Calu3 (cell line): ENCODE measurements at regions not wholly inside any gene's neighbourhood (a gene's known extent, or its start where the extent isn't known, plus 50 kb on each side); places are given as distances from the start of the nearest gene placed in this dataset.

Experiments used
- BruUV-seq: library from RNA; stranded (reverse); fragments of 400-500 nt; replicated peaks from 2 replicates; lab custom pipeline; 2021; lab: Mats Ljungman, UMichigan
- CTCF ChIA-PET: fragments of 300-600 bp; sonication (Branson Sonifier 250); formaldehyde crosslinking; loops from one replicate; lab custom pipeline; 2022; ENCODE audit warnings: antibody characterized with exemption; lab: Charles Lee
- DNase-seq: peaks from one replicate; pipeline ENCODE4 v3.0.0; 2022
- H3K27ac Mint-ChIP-seq: one replicate; pipeline ENCODE4 v1.8.0; 2022; ENCODE audit warnings: mixed read lengths; ENCODE audit not compliant: unreplicated experiment
- H3K27me3 Mint-ChIP-seq: one replicate; pipeline ENCODE4 v1.8.0; 2022; ENCODE audit warnings: mixed read lengths; ENCODE audit not compliant: unreplicated experiment
- H3K36me3 Mint-ChIP-seq: one replicate; pipeline ENCODE4 v1.8.0; 2022; ENCODE audit warnings: mild to moderate bottlenecking, moderate library complexity, mixed read lengths; ENCODE audit not compliant: insufficient read depth, unreplicated experiment
- H3K4me1 Mint-ChIP-seq: one replicate; pipeline ENCODE4 v1.8.0; 2022; ENCODE audit warnings: mild to moderate bottlenecking, low read depth, mixed read lengths; ENCODE audit not compliant: unreplicated experiment
- H3K4me3 Mint-ChIP-seq: one replicate; pipeline ENCODE4 v1.8.0; 2022; ENCODE audit warnings: mild to moderate bottlenecking, low read depth, moderate library complexity, mixed read lengths; ENCODE audit not compliant: unreplicated experiment
- H3K9me3 Mint-ChIP-seq: one replicate; pipeline ENCODE4 v1.8.0; 2022; ENCODE audit warnings: low read depth, mixed read lengths; ENCODE audit not compliant: unreplicated experiment
- CTCF ChIP-seq: fragments of 200-600 bp; IDR thresholded peaks from one replicate; pipeline ENCODE4 v1.8.0; 2022; ENCODE audit warnings: antibody characterized with exemption; ENCODE audit not compliant: unreplicated experiment
- intact Hi-C: fragments of 100-400 bp; cut with micrococcal nuclease; formaldehyde crosslinking; loops from one replicate; pipeline ENCODE4 v1.10.0; 2022; ENCODE audit not compliant: unreplicated experiment

GRCh38 chr12:107619831-107620230, 65.8 kb upstream of the PWP1 start:
- intact Hi-C loops, result no loop called here
- no TSS peak for BruUV-seq
- H3K36me3 Mint-ChIP-seq, result no peaks in the 10 kb centered on the region
- no peak for DNase-seq
- no peak overlapping the region for H3K27ac Mint-ChIP-seq
- no peak for TF ChIP-seq CTCF
- no peak overlapping the region for H3K4me3 Mint-ChIP-seq
- H3K27me3 Mint-ChIP-seq, result peaks cover 89% of the 10 kb centered on the region
- H3K9me3 Mint-ChIP-seq, result no peaks in the 10 kb centered on the region
- no peaks in the 10 kb centered on the region for H3K4me1 Mint-ChIP-seq
- CTCF ChIA-PET, result no interaction called here

- TF ChIP-seq CTCF, result peak; percentile 50
- CTCF ChIA-PET, result interaction anchor here (1.0 kb wide), 1 partner anchor 19 kb away, joined by 3 read pairs; no protein-coding TSS in a partner anchor
- no peak for DNase-seq
- Mint-ChIP-seq H3K27ac (no peak overlapping the region), H3K9me3 (no peaks in the 10 kb centered on the region), H3K4me1 (no peaks in the 10 kb centered on the region), H3K27me3 (peaks cover 89% of the 10 kb centered on the region), H3K4me3 (no peak overlapping the region), H3K36me3 (no peaks in the 10 kb centered on the region)
- intact Hi-C loops, result no loop called here
- no TSS peak for BruUV-seq
Measured at GRCh38 chr12:107622001-107622400, 63.6 kb upstream of the PWP1 start.

GRCh38 chr12:107624493-107624892, 61.1 kb upstream of the PWP1 start:
- CTCF ChIA-PET, result no interaction called here
- DNase-seq, result no peak
- Mint-ChIP-seq H3K36me3 (no peaks in the 10 kb centered on the region), H3K27ac (no peak overlapping the region), H3K27me3 (peaks cover 90% of the 10 kb centered on the region), H3K9me3 (no peaks in the 10 kb centered on the region), H3K4me3 (no peak overlapping the region), H3K4me1 (no peaks in the 10 kb centered on the region)
- no TSS peak for BruUV-seq
- intact Hi-C loops, result no loop called here
- no peak for TF ChIP-seq CTCF

GRCh38 chr12:107631715-107632114, 53.9 kb upstream of the PWP1 start:
- Mint-ChIP-seq H3K27me3 (peaks cover 73% of the 10 kb centered on the region), H3K4me1 (no peaks in the 10 kb centered on the region), H3K4me3 (no peak overlapping the region), H3K9me3 (peaks cover 2% of the 10 kb centered on the region), H3K36me3 (no peaks in the 10 kb centered on the region), H3K27ac (no peak overlapping the region)
- CTCF ChIA-PET, result no interaction called here
- no peak for TF ChIP-seq CTCF
- BruUV-seq, result no TSS peak
- intact Hi-C loops, result no loop called here
- no peak for DNase-seq

GRCh38 chr12:107632246-107632645, 53.4 kb upstream of the PWP1 start:
- no TSS peak for BruUV-seq
- CTCF ChIA-PET, result no interaction called here
- H3K36me3 Mint-ChIP-seq, result no peaks in the 10 kb centered on the region

More at GRCh38 chr12:107632246-107632645, 53.4 kb upstream of the PWP1 start:
- no peak for TF ChIP-seq CTCF
- no peak overlapping the region for H3K4me3 Mint-ChIP-seq
- no peak overlapping the region for H3K27ac Mint-ChIP-seq
- no peak for DNase-seq
- peaks cover 71% of the 10 kb centered on the region for H3K27me3 Mint-ChIP-seq
- peaks cover 2% of the 10 kb centered on the region for H3K9me3 Mint-ChIP-seq
- intact Hi-C loops, result no loop called here
- no peaks in the 10 kb centered on the region for H3K4me1 Mint-ChIP-seq
